HepG2 (cell line): ENCODE measurements at regions not wholly inside any gene's neighbourhood (a gene's known extent, or its start where the extent isn't known, plus 50 kb on each side); places are given as distances from the start of the nearest gene placed in this dataset.
A peak's percentile ranks its signal among the peaks of the same experiment; 100 is the strongest.

Experiments
- ARNTL ChIP-seq: sonication (generic); formaldehyde crosslinking; IDR thresholded peaks from 2 replicates; pipeline ENCODE4 v1.4.0; 2020; ENCODE audit warnings: mild to moderate bottlenecking, missing genetic modification reagents
- CCAR2 ChIP-seq: fragments of 200-400 bp; formaldehyde crosslinking; optimal IDR thresholded peaks from 2 replicates; pipeline ENCODE3; 2018; ENCODE audit warnings: low read depth, mild to moderate bottlenecking, low read length, moderate library complexity
- CEBPG ChIP-seq: IDR thresholded peaks from 2 replicates; pipeline ENCODE4 v1.6.1; 2016
- CHCHD3 ChIP-seq: sonication (generic); formaldehyde crosslinking; IDR thresholded peaks from 2 replicates; pipeline ENCODE4 v1.8.0; 2022; ENCODE audit warnings: mild to moderate bottlenecking, missing genetic modification reagents, moderate library complexity
- CHD4 ChIP-seq: fragments of 200-600 bp; sonication (generic); IDR thresholded peaks from 2 replicates; pipeline ENCODE4 v1.7.0; 2017; ENCODE audit warnings: mild to moderate bottlenecking, low read length, borderline replicate concordance
- DR1 ChIP-seq: sonication (generic); formaldehyde crosslinking; IDR thresholded peaks from 2 replicates; pipeline ENCODE4 v1.8.0; 2021; ENCODE audit warnings: mild to moderate bottlenecking, missing genetic modification reagents, inconsistent platforms
- HOXA5 ChIP-seq: sonication (generic); formaldehyde crosslinking; IDR thresholded peaks from 2 replicates; pipeline ENCODE4 v1.4.0; 2020; ENCODE audit warnings: missing genetic modification reagents
- KDM5B ChIP-seq: sonication (generic); formaldehyde crosslinking; IDR thresholded peaks from 2 replicates; pipeline ENCODE4 v1.4.0; 2020; ENCODE audit warnings: missing genetic modification reagents, mild to moderate bottlenecking, borderline replicate concordance
- MED8 ChIP-seq: sonication (generic); formaldehyde crosslinking; IDR thresholded peaks from 2 replicates; pipeline ENCODE4 v1.8.1; 2023; ENCODE audit warnings: mild to moderate bottlenecking, missing genetic modification reagents; ENCODE audit not compliant: insufficient replicate concordance
- MTA1 ChIP-seq: sonication (generic); formaldehyde crosslinking; IDR thresholded peaks from 2 replicates; pipeline ENCODE4 v1.4.0; 2020; ENCODE audit warnings: missing genetic modification reagents, mild to moderate bottlenecking, borderline replicate concordance
- SAFB2 ChIP-seq: sonication (generic); formaldehyde crosslinking; IDR thresholded peaks from 2 replicates; pipeline ENCODE4 v1.5.1; 2020; ENCODE audit warnings: missing genetic modification reagents, low read depth, mild to moderate bottlenecking, borderline replicate concordance
- TCF12 ChIP-seq, 2 experiments: fragments of 450-650 bp in 1 of 2; sonication (generic) in 1 of 2; formaldehyde crosslinking in 1 of 2; IDR thresholded peaks; 2 replicates each; pipeline versions ENCODE4 v1.6.1 to v1.8.0; 2017 to 2022; ENCODE audit warnings: antibody characterized with exemption in 1 of 2, mild to moderate bottlenecking in 1 of 2, missing genetic modification reagents in 1 of 2, moderate library complexity in 1 of 2
- ZGPAT ChIP-seq: IDR thresholded peaks from 2 replicates; pipeline ENCODE4 v1.6.1; 2016; ENCODE audit warnings: mild to moderate bottlenecking
- ZKSCAN8 ChIP-seq: IDR thresholded peaks from 2 replicates; pipeline ENCODE4 v1.6.1; 2016; ENCODE audit warnings: borderline replicate concordance, missing genetic modification reagents, missing compliant biosample characterization
- ZMYM2 ChIP-seq: sonication (generic); formaldehyde crosslinking; IDR thresholded peaks from 2 replicates; pipeline ENCODE4 v1.8.0; 2022; ENCODE audit warnings: mild to moderate bottlenecking, missing genetic modification reagents
- ZNF574 ChIP-seq: sonication (generic); formaldehyde crosslinking; IDR thresholded peaks from 2 replicates; pipeline ENCODE4 v1.4.0; 2020; ENCODE audit warnings: missing genetic modification reagents
- ZNF576 ChIP-seq: sonication (generic); formaldehyde crosslinking; IDR thresholded peaks from 2 replicates; pipeline ENCODE4 v1.4.0; 2020; ENCODE audit warnings: mild to moderate bottlenecking, missing genetic modification reagents
- ZNF619 ChIP-seq: sonication (generic); formaldehyde crosslinking; IDR thresholded peaks from 2 replicates; pipeline ENCODE4 v1.4.0; 2020; ENCODE audit warnings: mild to moderate bottlenecking, missing genetic modification reagents
- ZNF782 ChIP-seq: sonication (generic); formaldehyde crosslinking; IDR thresholded peaks from 2 replicates; pipeline ENCODE4 v1.4.0; 2020; ENCODE audit warnings: missing genetic modification reagents, mild to moderate bottlenecking, borderline replicate concordance
- ZNF792 ChIP-seq: IDR thresholded peaks from 2 replicates; pipeline ENCODE4 v1.6.1; 2016
- TF ChIP-seq, protein P1 (sequence below): sonication (generic); formaldehyde crosslinking; IDR thresholded peaks from 2 replicates; pipeline ENCODE4 v1.4.0; 2020; ENCODE audit warnings: mild to moderate bottlenecking, missing genetic modification reagents
- TF ChIP-seq, protein P2 (sequence below): IDR thresholded peaks from 2 replicates; pipeline ENCODE4 v1.6.1; 2016; ENCODE audit warnings: low read depth

DNA sequence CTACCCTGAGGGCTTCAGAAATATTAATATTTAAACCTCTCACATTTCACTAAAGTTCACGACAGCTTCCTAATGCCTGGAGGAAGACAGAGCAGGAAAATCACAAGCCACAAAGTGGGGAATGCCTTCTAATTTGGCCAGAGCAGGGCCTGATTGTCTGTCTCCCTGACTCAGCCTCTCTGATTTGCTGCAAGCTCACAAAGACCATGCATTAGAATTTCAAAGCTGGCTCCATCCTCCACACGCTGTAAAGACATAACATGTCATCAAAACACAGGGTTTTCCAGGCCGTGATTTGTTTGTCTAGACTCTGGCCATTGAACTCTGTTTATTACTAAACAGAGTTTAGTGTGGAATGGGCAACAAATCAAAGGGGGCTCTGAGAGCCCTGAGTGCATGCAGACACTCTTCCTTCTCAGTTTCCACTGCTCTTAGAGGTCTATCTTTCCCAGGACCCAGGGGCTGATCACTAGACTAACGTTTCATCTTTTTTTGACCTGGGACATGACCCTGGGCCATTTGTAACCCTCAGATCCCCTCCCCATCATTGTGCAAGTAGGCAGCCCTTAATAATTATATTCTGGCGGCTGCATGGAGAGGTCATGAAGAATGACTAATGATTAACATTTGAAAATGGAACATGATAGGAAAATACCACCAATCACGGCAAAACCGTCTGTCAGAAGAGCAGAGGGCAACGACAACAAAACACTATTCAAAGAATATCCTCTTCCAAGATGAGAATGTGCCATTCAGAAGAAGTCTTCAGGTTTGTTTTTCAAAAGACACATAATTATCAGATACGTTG is 140.2 kb downstream of the ENC1 start (continued):
- TF ChIP-seq ZMYM2 (CRISPR knock-in tag) (no peak), ZNF574 (CRISPR knock-in tag) (peak; percentile 89), MED8 (CRISPR knock-in tag) (peak; percentile 77), ZNF782 (CRISPR knock-in tag) (no peak), CEBPG (CRISPR knock-in tag) (peak; percentile 86), ZNF792 (0 out of 2 replicates have a peak, but pooled peaks have one; percentile 38), SAFB2 (no peak), ZNF576 (CRISPR knock-in tag) (no peak), ARNTL (peak; percentile 57; the same call in 1 of the 2 replicates), CCAR2 (no peak), ZKSCAN8 (peak; percentile 72; the same call in 1 of the 2 replicates), KDM5B (CRISPR knock-in tag) (no peak), ZNF619 (CRISPR knock-in tag) (no peak), ZGPAT (CRISPR knock-in tag) (peak; percentile 69; the same call in 1 of the 2 replicates), CHD4 (peak; percentile 84; the same call in 1 of the 2 replicates), HOXA5 (CRISPR knock-in tag) (0 out of 2 replicates have a peak, but pooled peaks have one; percentile 46), CHCHD3 (no peak), TCF12 (IDR thresholded peaks at IDR 0.05) (no peak), TCF12 (CRISPR knock-in tag; IDR thresholded peaks at IDR 0.05) (peak; percentile 79; the same call in 1 of the 2 replicates), MTA1 (CRISPR knock-in tag) (no peak), DR1 (CRISPR knock-in tag) (0 out of 2 replicates have a peak, but pooled peaks have one; percentile 37)
- TF ChIP-seq, protein P1, sequence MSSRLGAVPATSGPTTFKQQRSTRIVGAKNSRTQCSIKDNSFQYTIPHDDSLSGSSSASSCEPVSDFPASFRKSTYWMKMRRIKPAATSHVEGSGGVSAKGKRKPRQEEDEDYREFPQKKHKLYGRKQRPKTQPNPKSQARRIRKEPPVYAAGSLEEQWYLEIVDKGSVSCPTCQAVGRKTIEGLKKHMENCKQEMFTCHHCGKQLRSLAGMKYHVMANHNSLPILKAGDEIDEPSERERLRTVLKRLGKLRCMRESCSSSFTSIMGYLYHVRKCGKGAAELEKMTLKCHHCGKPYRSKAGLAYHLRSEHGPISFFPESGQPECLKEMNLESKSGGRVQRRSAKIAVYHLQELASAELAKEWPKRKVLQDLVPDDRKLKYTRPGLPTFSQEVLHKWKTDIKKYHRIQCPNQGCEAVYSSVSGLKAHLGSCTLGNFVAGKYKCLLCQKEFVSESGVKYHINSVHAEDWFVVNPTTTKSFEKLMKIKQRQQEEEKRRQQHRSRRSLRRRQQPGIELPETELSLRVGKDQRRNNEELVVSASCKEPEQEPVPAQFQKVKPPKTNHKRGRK (CRISPR knock-in tag), result no peak
- TF ChIP-seq, protein P2, sequence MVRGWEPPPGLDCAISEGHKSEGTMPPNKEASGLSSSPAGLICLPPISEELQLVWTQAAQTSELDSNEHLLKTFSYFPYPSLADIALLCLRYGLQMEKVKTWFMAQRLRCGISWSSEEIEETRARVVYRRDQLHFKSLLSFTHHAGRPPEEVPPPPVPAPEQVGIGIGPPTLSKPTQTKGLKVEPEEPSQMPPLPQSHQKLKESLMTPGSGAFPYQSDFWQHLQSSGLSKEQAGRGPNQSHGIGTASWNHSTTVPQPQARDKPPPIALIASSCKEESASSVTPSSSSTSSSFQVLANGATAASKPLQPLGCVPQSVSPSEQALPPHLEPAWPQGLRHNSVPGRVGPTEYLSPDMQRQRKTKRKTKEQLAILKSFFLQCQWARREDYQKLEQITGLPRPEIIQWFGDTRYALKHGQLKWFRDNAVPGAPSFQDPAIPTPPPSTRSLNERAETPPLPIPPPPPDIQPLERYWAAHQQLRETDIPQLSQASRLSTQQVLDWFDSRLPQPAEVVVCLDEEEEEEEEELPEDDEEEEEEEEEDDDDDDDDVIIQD (CRISPR knock-in tag), result peak; percentile 91; the same call in 1 of the 2 replicates
